Stimulated activated CD8-positive, alpha-beta memory T cell treated with anti-CD3 and anti-CD28 coated beads, Interleukin-12 subunit alpha, Interleukin-12 subunit beta, amount 100 ng/mL, for 24 hours (primary cell): ENCODE measurements at regions not wholly inside any gene's neighbourhood (a gene's known extent, or its start where the extent isn't known, plus 50 kb on each side); places are given as distances from the start of the nearest gene placed in this dataset.

Experiments used
- DNase-seq: peaks from one replicate; pipeline ENCODE4 v3.0.0-alpha.2; 2020; ENCODE audit errors: extremely low read depth

GRCh38 chr20:63100926-63101699 lies 94.3 kb upstream of the BHLHE23 start:
- DNase-seq: no peak

- no peak for DNase-seq
Observed at GRCh38 chr20:63100174-63100925, 93.6 kb upstream of the BHLHE23 start.

- no peak for DNase-seq
Observed at GRCh38 chr20:63099456-63100173, 92.9 kb upstream of the BHLHE23 start.

- DNase-seq: no peak
Observed at GRCh38 chr20:63098195-63098810, 91.5 kb upstream of the BHLHE23 start.

- DNase-seq: no peak
Observed at GRCh38 chr20:63097336-63097831, 90.6 kb upstream of the BHLHE23 start.

GRCh38 chr20:63096681-63097335 lies 90.0 kb upstream of the BHLHE23 start:
- DNase-seq: no peak

GRCh38 chr20:63095718-63096654 lies 89.2 kb upstream of the BHLHE23 start:
- no peak for DNase-seq

- no peak for DNase-seq
Observed at GRCh38 chr20:63094767-63095499, 88.2 kb upstream of the BHLHE23 start.

- no peak for DNase-seq
Observed at GRCh38 chr20:63093966-63094766, 87.4 kb upstream of the BHLHE23 start.

- no peak for DNase-seq
Observed at GRCh38 chr20:63092660-63093215, 86.0 kb upstream of the BHLHE23 start.

GRCh38 chr20:63091901-63092659 lies 85.3 kb upstream of the BHLHE23 start:
- no peak for DNase-seq

GRCh38 chr20:63090682-63091571 lies 84.2 kb upstream of the BHLHE23 start:
- no peak for DNase-seq

GRCh38 chr20:63090052-63090451 lies 83.3 kb upstream of the BHLHE23 start:
- DNase-seq: no peak

GRCh38 chr20:63089051-63089907 lies 82.5 kb upstream of the BHLHE23 start:
- DNase-seq: no peak

GRCh38 chr20:63087872-63088680 lies 81.3 kb upstream of the BHLHE23 start:
- no peak for DNase-seq
